ENCODE measurements at regions not wholly inside any gene's neighbourhood (a gene's known extent, or its start where the extent isn't known, plus 50 kb on each side); places are given as distances from the start of the nearest gene placed in this dataset.

- DNase-seq, result no peak
Measured at GRCh38 chr2:236857781-236858180, 227.9 kb upstream of the COPS8 start.

GRCh38 chr2:236858661-236859060 is 227.0 kb upstream of the COPS8 start:
- DNase-seq, result no peak

GRCh38 chr2:236859908-236860307 is 225.8 kb upstream of the COPS8 start:
- DNase-seq, result no peak

- DNase-seq, result no peak
Measured at GRCh38 chr2:236861196-236861875, 224.4 kb upstream of the COPS8 start.

DNA sequence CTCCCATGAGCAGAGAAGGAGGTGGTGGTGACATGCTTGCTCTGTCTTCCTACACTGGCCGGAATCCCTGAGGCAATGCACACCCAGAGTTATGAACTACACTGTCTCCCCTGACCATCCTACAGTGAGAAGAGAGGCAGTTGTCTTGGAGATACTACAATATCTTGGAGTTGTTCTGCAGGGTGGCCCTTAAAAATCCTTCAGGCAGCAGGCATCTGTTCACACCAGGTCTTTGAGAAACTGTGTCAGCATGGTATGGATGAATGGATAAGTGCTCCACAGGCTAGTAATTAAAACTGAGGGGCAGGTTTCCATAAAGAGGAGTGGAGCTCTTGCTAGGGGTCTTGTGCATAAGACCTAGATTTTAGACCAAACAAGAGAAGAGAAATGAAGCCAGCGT is 223.7 kb upstream of the COPS8 start:
- no peak for DNase-seq

GRCh38 chr2:236862526-236862925 is 223.2 kb upstream of the COPS8 start:
- DNase-seq, result no peak

- DNase-seq, result no peak
Measured at GRCh38 chr2:236862961-236863728, 222.5 kb upstream of the COPS8 start.

DNA sequence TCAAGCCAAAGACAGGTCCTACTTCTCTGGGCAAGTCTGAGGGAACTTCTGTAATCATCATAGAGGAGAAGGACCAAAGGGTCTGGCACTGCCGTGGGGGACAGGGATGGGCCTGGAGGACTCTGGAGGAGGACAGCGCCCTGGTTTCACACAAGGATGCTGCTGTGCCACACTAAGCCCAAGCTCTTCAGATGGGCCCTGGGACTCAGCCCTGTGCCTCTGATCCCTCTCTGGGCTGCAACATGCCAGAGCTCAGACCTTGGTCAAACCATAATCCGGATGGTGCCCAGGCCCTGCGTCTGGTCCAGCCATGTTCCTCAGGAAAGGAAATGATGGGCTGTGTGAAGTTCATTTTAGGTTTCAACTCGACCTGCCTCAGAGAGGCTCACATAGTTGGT is 222.0 kb upstream of the COPS8 start:
- no peak for DNase-seq

DNA sequence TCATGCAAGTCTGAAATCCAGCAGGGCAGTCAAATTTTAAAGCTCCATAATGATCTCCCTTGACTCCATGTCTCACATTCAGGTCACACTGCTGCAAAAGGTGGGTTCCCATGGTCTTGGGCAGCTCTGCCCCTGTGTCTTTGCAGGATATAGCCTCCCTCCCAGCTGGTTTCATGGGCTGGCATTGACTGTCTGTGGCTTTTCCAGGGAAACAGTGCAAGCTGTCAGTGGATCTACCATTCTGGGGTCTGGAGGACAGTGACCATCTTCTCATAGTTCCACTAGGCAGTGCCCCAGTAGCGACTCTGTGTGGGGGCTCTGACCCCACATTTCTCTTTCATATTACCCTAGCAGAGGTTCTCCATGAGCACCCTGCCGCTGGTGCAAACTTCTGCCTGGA is 220.6 kb upstream of the COPS8 start:
- no peak for DNase-seq

DNA sequence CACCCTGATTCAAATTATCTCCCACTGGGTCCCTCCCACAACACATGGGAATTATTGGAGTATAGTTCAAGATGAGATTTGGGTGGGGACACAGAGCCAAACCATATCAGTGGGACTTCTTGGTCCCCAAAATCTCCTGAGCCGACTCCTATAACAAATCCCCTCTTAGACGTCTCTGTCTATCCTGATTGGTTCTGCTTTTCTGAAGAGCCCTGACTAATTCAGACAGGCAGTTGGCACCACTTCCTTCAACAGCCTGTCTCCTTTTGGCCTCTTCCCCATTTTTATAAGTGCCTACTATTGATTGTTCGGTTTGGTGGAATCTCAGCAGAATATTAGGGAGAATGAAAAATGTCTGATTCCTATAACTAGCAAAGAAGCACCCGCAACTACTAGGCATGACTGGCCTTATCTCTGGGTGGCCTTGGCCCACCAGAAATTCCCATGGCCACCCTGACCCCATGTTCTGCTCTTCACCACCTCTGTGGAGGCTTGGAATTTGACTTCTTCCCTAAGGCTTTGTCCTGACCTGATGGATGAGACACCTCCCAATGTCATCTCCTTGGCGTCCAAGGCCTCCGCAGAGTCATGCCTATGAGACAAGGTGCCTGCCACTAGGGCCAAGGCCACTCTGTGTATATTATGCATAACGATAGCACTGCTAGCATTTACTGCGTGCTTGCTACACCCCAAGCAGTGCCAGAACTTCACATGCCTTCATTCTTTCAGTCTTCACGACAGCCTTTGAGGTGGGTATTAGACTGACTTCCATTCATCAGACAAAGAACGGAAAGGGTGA is 218.9 kb upstream of the COPS8 start:
- DNase-seq, result no peak

DNA sequence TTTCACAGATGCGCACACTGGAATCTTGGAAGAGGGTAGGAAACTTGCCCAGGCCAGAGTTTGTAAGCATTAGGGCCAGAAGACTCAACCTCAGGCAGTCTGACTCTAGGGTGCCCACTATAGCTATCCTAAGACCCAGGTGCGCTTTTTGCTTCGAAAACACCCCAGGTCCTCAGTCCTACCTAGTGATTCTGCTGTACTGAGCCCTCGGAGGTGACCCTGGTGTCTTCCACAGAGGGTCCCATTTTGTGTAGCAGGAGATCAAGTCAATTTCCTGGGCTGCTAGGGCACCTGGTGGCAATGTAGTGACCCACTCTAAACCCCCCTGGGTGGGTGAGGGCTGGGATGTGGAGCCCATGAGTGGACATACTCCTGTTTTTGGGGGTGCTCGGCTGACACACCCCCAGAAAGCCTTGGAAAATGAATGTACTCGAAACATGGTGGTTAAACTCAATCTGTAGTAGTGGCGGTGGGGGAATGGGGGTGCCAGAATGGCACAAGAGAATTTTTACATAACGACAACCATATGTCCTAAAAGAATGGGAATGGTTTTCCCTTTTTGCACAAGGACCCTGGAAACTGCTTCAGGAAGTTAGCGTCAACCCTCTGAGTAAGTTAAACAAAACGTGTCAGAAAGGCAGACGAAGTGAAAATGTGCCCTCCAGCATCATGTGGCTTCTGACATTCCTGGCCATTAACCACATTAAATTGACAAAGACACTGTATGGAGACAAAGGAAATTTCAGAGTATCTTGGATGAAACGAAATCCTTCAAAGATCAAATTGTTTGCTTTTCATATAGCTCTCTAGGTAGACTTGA is 218.0 kb upstream of the COPS8 start:
- no peak for DNase-seq

GRCh38 chr2:236870370-236870769 is 215.3 kb upstream of the COPS8 start:
- DNase-seq, result no peak

DNA sequence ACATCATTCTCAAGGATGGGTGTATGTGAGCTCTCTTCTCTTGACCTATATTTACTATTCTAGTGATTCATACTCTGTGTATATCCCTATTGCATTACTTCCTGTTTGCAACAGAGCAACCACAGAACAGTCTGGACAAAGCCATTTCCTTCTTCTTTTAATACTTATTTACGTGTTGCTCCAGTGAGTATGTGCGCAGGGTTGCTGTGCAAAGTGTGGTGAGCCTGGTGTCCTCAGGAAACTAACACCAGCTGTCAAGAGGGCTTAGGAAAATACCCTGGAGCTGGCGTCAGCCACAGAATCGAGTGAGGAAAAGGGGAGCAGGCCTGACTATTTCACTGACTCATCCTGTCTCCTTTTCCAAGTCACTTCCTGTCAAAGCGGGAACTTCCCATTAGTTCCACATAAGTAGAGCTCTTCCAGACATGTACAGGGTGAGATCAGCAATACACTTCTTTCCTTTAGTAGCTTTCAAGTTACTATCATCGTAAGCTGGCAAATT is 214.1 kb upstream of the COPS8 start:
- DNase-seq, result no peak

- DNase-seq, result no peak
Measured at GRCh38 chr2:236872015-236872414, 213.7 kb upstream of the COPS8 start.

DNA sequence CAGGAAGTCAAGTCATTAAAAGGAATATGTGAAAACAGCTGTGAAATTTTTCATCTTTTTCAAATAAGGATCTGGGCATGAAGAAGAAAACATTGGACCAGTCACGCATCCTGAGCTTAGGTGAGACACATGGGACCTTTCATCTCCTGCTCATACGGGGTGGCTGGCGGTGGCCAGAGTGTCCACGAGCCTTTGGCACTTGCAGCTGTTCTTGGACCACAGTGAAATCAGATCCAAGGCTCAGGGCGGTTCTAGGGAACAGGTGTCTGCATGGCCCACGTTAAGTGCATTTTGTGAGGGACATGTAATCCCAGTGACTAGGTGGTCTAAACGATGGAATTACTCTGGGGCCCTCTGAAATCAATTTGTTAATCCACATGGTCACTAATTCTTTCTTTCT is 212.7 kb upstream of the COPS8 start:
- no peak for DNase-seq

- no peak for DNase-seq
Measured at GRCh38 chr2:236873636-236874035, 212.1 kb upstream of the COPS8 start.

DNA sequence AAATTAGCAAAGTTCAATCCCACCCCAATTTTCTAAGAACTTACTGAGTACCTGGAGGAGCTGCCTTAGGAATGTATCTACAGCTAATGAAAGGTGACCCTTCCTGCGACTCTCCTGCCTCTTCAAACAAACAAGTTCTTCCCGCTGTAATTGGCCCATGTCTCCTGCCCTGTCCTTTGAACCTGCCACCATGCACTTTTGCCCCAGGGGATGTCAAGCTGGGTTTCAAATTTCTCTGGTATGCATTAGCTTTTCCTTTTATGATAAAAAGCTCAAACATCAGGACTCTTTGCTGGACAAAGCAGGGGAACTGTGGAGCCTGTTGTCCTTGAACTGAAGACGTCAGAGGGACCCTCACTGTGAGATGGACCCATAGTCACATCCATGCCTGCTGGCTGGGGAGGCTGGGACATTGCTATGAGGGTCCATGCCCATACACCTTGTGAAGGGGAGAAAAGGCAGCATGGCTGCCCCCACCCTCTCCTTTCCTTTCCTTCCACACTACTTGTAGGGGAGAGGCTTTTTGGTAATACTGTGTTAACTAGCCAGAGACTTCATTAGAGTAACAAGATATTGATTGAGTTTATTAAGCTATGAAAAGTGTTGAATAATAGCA is 210.7 kb upstream of the COPS8 start:
- DNase-seq, result no peak

- no peak for DNase-seq
Measured at GRCh38 chr2:236875906-236876505, 209.7 kb upstream of the COPS8 start.

GRCh38 chr2:236876642-236877041 is 209.0 kb upstream of the COPS8 start:
- DNase-seq, result no peak

GRCh38 chr2:236877972-236878371 is 207.7 kb upstream of the COPS8 start:
- no peak for DNase-seq

- DNase-seq, result no peak
Measured at GRCh38 chr2:236879416-236879963, 206.2 kb upstream of the COPS8 start.

DNA sequence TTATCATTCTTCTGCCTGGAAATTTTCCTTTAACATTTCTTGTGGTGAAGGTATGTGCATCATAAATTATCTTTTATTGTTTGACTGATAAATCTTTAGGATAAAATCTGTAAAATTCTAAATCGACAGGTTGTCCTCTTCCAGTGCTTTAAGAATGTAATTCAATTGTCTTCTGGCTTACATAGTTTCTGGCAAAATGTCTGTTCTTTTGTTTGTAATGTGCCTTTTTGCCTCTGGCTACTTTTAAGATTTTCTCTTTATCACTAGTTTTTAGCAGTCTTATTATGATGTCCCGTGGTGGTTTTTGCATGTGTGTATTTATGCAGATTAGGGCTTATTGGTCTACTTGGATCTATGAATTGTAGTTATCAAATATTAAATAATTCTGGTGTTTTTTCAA is 203.6 kb upstream of the COPS8 start:
- no peak for DNase-seq

Measured in activated CD4-positive, alpha-beta T cell treated with anti-CD3 and anti-CD28 coated beads, Interleukin-2, Interleukin-6, amounts not matched to agents 100 ng/mL and 50 ng/mL, durations not matched to agents 16 hours and 8 hours (primary cell).